ENCODE measurements at regions not wholly inside any gene's neighbourhood (a gene's known extent, or its start where the extent isn't known, plus 50 kb on each side); places are given as distances from the start of the nearest gene placed in this dataset.

- H3K36me3 ChIP-seq (replicated peaks; ENCODE audit: control insufficient read depth, insufficient read depth, low read length) = no peaks in the 10 kb centered on the region
- DNase-seq = no peak
- no peaks in the 10 kb centered on the region for H3K27me3 ChIP-seq (ENCODE audit: control insufficient read depth, insufficient read depth, low read length)
- no peak overlapping the region for H3K4me3 ChIP-seq (ENCODE audit: insufficient read depth, low read depth, low read length)
Observed at GRCh38 chr12:70154087-70154638, 89.1 kb upstream of the CNOT2 start.

- no peaks in the 10 kb centered on the region for H3K36me3 ChIP-seq (replicated peaks; ENCODE audit: control insufficient read depth, insufficient read depth, low read length)
- no peak overlapping the region for H3K4me3 ChIP-seq (ENCODE audit: insufficient read depth, low read depth, low read length)
- no peak for DNase-seq
- no peaks in the 10 kb centered on the region for H3K27me3 ChIP-seq (ENCODE audit: control insufficient read depth, insufficient read depth, low read length)
Observed at GRCh38 chr12:70154960-70155589, 88.2 kb upstream of the CNOT2 start.

GRCh38 chr12:70157099-70157498 lies 86.1 kb upstream of the CNOT2 start:
- Histone ChIP-seq H3K4me3 (ENCODE audit: insufficient read depth, low read depth, low read length) (no peak overlapping the region), H3K36me3 (replicated peaks; ENCODE audit: control insufficient read depth, insufficient read depth, low read length) (no peaks in the 10 kb centered on the region), H3K27me3 (ENCODE audit: control insufficient read depth, insufficient read depth, low read length) (no peaks in the 10 kb centered on the region)
- DNase-seq = no peak

- H3K36me3 ChIP-seq (replicated peaks; ENCODE audit: control insufficient read depth, insufficient read depth, low read length) = no peaks in the 10 kb centered on the region
- no peak for DNase-seq
- H3K4me3 ChIP-seq (ENCODE audit: insufficient read depth, low read depth, low read length) = no peak overlapping the region
- no peaks in the 10 kb centered on the region for H3K27me3 ChIP-seq (ENCODE audit: control insufficient read depth, insufficient read depth, low read length)
Observed at GRCh38 chr12:70165450-70165849, 77.8 kb upstream of the CNOT2 start.

GRCh38 chr12:70176290-70176689 lies 66.9 kb upstream of the CNOT2 start:
- DNase-seq = no peak
- no peaks in the 10 kb centered on the region for H3K27me3 ChIP-seq (ENCODE audit: control insufficient read depth, insufficient read depth, low read length)
- no peaks in the 10 kb centered on the region for H3K36me3 ChIP-seq (replicated peaks; ENCODE audit: control insufficient read depth, insufficient read depth, low read length)
- no peak overlapping the region for H3K4me3 ChIP-seq (ENCODE audit: insufficient read depth, low read depth, low read length)

- Histone ChIP-seq H3K27me3 (ENCODE audit: control insufficient read depth, insufficient read depth, low read length) (no peaks in the 10 kb centered on the region), H3K36me3 (replicated peaks; ENCODE audit: control insufficient read depth, insufficient read depth, low read length) (no peaks in the 10 kb centered on the region), H3K4me3 (ENCODE audit: insufficient read depth, low read depth, low read length) (no peak overlapping the region)
- no peak for DNase-seq
Observed at GRCh38 chr12:70177631-70178030, 65.6 kb upstream of the CNOT2 start.

- Histone ChIP-seq H3K36me3 (replicated peaks; ENCODE audit: control insufficient read depth, insufficient read depth, low read length) (no peaks in the 10 kb centered on the region), H3K4me3 (ENCODE audit: insufficient read depth, low read depth, low read length) (no peak overlapping the region), H3K27me3 (ENCODE audit: control insufficient read depth, insufficient read depth, low read length) (no peaks in the 10 kb centered on the region)
- no peak for DNase-seq
Observed at GRCh38 chr12:70178038-70178437, 65.2 kb upstream of the CNOT2 start.

- no peaks in the 10 kb centered on the region for H3K36me3 ChIP-seq (replicated peaks; ENCODE audit: control insufficient read depth, insufficient read depth, low read length)
- DNase-seq = no peak
- no peak overlapping the region for H3K4me3 ChIP-seq (ENCODE audit: insufficient read depth, low read depth, low read length)
- no peaks in the 10 kb centered on the region for H3K27me3 ChIP-seq (ENCODE audit: control insufficient read depth, insufficient read depth, low read length)
Observed at GRCh38 chr12:70180130-70180529, 63.1 kb upstream of the CNOT2 start.

GRCh38 chr12:70185301-70185700 lies 57.9 kb upstream of the CNOT2 start:
- Histone ChIP-seq H3K36me3 (replicated peaks; ENCODE audit: control insufficient read depth, insufficient read depth, low read length) (no peaks in the 10 kb centered on the region), H3K27me3 (ENCODE audit: control insufficient read depth, insufficient read depth, low read length) (no peaks in the 10 kb centered on the region)

GRCh38 chr12:70186436-70186835 lies 56.8 kb upstream of the CNOT2 start:
- H3K4me3 ChIP-seq (ENCODE audit: insufficient read depth, low read depth, low read length) = no peak overlapping the region
- no peaks in the 10 kb centered on the region for H3K27me3 ChIP-seq (ENCODE audit: control insufficient read depth, insufficient read depth, low read length)
- no peak for DNase-seq
- H3K36me3 ChIP-seq (replicated peaks; ENCODE audit: control insufficient read depth, insufficient read depth, low read length) = no peaks in the 10 kb centered on the region

More at GRCh38 chr12:70185301-70185700, 57.9 kb upstream of the CNOT2 start:
- H3K4me3 ChIP-seq (ENCODE audit: insufficient read depth, low read depth, low read length) = no peak overlapping the region
- DNase-seq = no peak

GRCh38 chr12:70190262-70191010 lies 52.8 kb upstream of the CNOT2 start:
- Histone ChIP-seq H3K36me3 (replicated peaks; ENCODE audit: control insufficient read depth, insufficient read depth, low read length) (no peaks in the 10 kb centered on the region), H3K4me3 (ENCODE audit: insufficient read depth, low read depth, low read length) (no peak overlapping the region), H3K27me3 (ENCODE audit: control insufficient read depth, insufficient read depth, low read length) (no peaks in the 10 kb centered on the region)
- no peak for DNase-seq
